Left lung (tissue), 4 donors: ENCODE measurements at regions not wholly inside any gene's neighbourhood (a gene's known extent, or its start where the extent isn't known, plus 50 kb on each side); places are given as distances from the start of the nearest gene placed in this dataset.

ENCODE experiments used
- ATAC-seq: fragments of 200-7000 bp; cut with Tn5 transposase; one replicate; pipeline ENCODE4 v1.9.1; 2020; ENCODE audit warnings: moderate library complexity
- DNase-seq, 4 donors: peaks; one replicate each; pipeline ENCODE4 v3.0.0-alpha.2; 2013 to 2020
- H3K27ac ChIP-seq, 2 donors: fragments of 200-600 bp; sonication (generic) in 1 of 2; one replicate each; pipeline versions ENCODE4 v1.5.0 to v1.8.0; 2020 to 2021
- H3K27me3 ChIP-seq, 2 donors: fragments of 200-600 bp; sonication (generic) in 1 of 2; one replicate each; pipeline versions ENCODE4 v1.5.0 to v1.8.0; 2020 to 2021
- H3K36me3 ChIP-seq, 2 donors: fragments of 200-600 bp; sonication (generic) in 1 of 2; one replicate each; pipeline versions ENCODE4 v1.5.0 to v1.8.0; 2020 to 2021
- H3K4me1 ChIP-seq, 2 donors: fragments of 200-600 bp; one replicate each; pipeline ENCODE4 v1.8.0; 2021
- H3K4me3 ChIP-seq, 2 donors: fragments of 200-600 bp; sonication (generic) in 1 of 2; one replicate each; pipeline versions ENCODE4 v1.5.0 to v1.8.0; 2020 to 2021; ENCODE audit warnings: mild to moderate bottlenecking in 1 of 2
- H3K9me3 ChIP-seq, 2 donors: fragments of 200-600 bp; sonication (generic) in 1 of 2; one replicate each; pipeline versions ENCODE4 v1.5.0 to v1.8.0; 2020 to 2021
- CTCF ChIP-seq, 2 donors: fragments of 200-600 bp; sonication (generic) in 1 of 2; IDR thresholded peaks; one replicate each; pipeline versions ENCODE4 v1.5.0 to v1.8.0; 2021; ENCODE audit warnings: antibody characterized with exemption in 2 of 2
- intact Hi-C, 2 donors: fragments of 100-400 bp; cut with DNase I; formaldehyde crosslinking; loops; one replicate each; pipeline versions ENCODE4 v1.11.2 to v1.14.2; 2022
- donor health status: DM: no; HTN: yes; CAD: no.
- donor health status: DM: no; HTN: no; CAD: no.

- Histone ChIP-seq H3K4me3 (no peak overlapping the region), H3K4me1 (peaks cover 0 to 3% of the 10 kb centered on the region in 2 donors), H3K27ac (no peak overlapping the region), H3K27me3 (peaks cover 0 to 17% of the 10 kb centered on the region in 2 donors), H3K36me3 (peaks cover 0 to 19% of the 10 kb centered on the region in 2 donors), H3K9me3 (no peaks in the 10 kb centered on the region)
- no peak for DNase-seq
- TF ChIP-seq CTCF (IDR thresholded peaks at IDR 0.05), result no peak
- intact Hi-C loops, result no loop called here
- ATAC-seq, result no peak
Measured at GRCh38 chr19:5224480-5224879, 116.1 kb downstream of the PTPRS start.

GRCh38 chr19:5222821-5223321 lies 117.7 kb downstream of the PTPRS start:
- Histone ChIP-seq H3K4me1 (no peaks in the 10 kb centered on the region), H3K27ac (no peak overlapping the region), H3K4me3 (no peak overlapping the region), H3K27me3 (peaks cover 0 to 4% of the 10 kb centered on the region in 2 donors), H3K36me3 (peaks cover 0 to 33% of the 10 kb centered on the region in 2 donors), H3K9me3 (no peaks in the 10 kb centered on the region)
- TF ChIP-seq CTCF (IDR thresholded peaks at IDR 0.05), result no peak
- no peak for ATAC-seq
- DNase-seq, result no peak
- intact Hi-C loops, result no loop called here

GRCh38 chr19:5222178-5222577 lies 118.4 kb downstream of the PTPRS start:
- H3K27me3 ChIP-seq, result no peaks in the 10 kb centered on the region
- DNase-seq, result no peak
- H3K27ac ChIP-seq, result no peak overlapping the region
- no peak for ATAC-seq
- H3K36me3 ChIP-seq, result peaks cover 0 to 40% of the 10 kb centered on the region in 2 donors
- H3K4me1 ChIP-seq, result no peaks in the 10 kb centered on the region
- intact Hi-C loops, result no loop called here
- no peak overlapping the region for H3K4me3 ChIP-seq
- no peak for TF ChIP-seq CTCF (IDR thresholded peaks at IDR 0.05)
- no peaks in the 10 kb centered on the region for H3K9me3 ChIP-seq

- intact Hi-C loops, result no loop called here
- ATAC-seq, result no peak
- DNase-seq, result no peak
Measured at GRCh38 chr19:5220866-5221265, 119.7 kb downstream of the PTPRS start.

GRCh38 chr19:5220361-5220760 lies 120.3 kb downstream of the PTPRS start:
- TF ChIP-seq CTCF (IDR thresholded peaks at IDR 0.05), result no peak
- no peak for ATAC-seq
- DNase-seq, result no peak
- Histone ChIP-seq H3K36me3 (peaks cover 0 to 46% of the 10 kb centered on the region in 2 donors), H3K27ac (no peak overlapping the region), H3K9me3 (no peaks in the 10 kb centered on the region), H3K4me3 (no peak overlapping the region), H3K27me3 (no peaks in the 10 kb centered on the region), H3K4me1 (no peaks in the 10 kb centered on the region)
- intact Hi-C loops, result no loop called here

More at GRCh38 chr19:5220866-5221265, 119.7 kb downstream of the PTPRS start:
- no peak for TF ChIP-seq CTCF (IDR thresholded peaks at IDR 0.05)
- Histone ChIP-seq H3K27ac (no peak overlapping the region), H3K4me3 (no peak overlapping the region), H3K9me3 (no peaks in the 10 kb centered on the region), H3K4me1 (no peaks in the 10 kb centered on the region), H3K27me3 (no peaks in the 10 kb centered on the region), H3K36me3 (peaks cover 0 to 46% of the 10 kb centered on the region in 2 donors)
